ENCODE measurements at regions not wholly inside any gene's neighbourhood (a gene's known extent, or its start where the extent isn't known, plus 50 kb on each side); places are given as distances from the start of the nearest gene placed in this dataset.

GRCh38 chr4:74654230-74654681 is 140.1 kb downstream of the BTC start (continued):
- TF ChIP-seq PRDM10 (CRISPR knock-in tag; IDR thresholded peaks at IDR 0.05; ENCODE audit: low read depth) (peak; percentile 73; the same call in 1 of the 2 replicates), HBP1 (CRISPR knock-in tag; IDR thresholded peaks at IDR 0.05; ENCODE audit: low read depth) (peak; percentile 87), FOXP4 (CRISPR knock-in tag; IDR thresholded peaks at IDR 0.05) (peak; percentile 90), ZNF605 (CRISPR knock-in tag; IDR thresholded peaks at IDR 0.05) (peak; percentile 21; the same call in 1 of the 2 replicates), RCOR2 (CRISPR knock-in tag; IDR thresholded peaks at IDR 0.05) (peak; percentile 90), ZNF644 (CRISPR knock-in tag; IDR thresholded peaks at IDR 0.05; ENCODE audit: low read depth) (peak; percentile 85), ZBTB10 (CRISPR knock-in tag; IDR thresholded peaks at IDR 0.05; ENCODE audit: borderline replicate concordance) (no peak), TFAP4 (IDR thresholded peaks at IDR 0.05; ENCODE audit: borderline replicate concordance, low read depth) (peak; percentile 81), MAFF (IDR thresholded peaks at IDR 0.05; ENCODE audit: low read depth, low read length) (peak; percentile 60), ZBTB7B (CRISPR knock-in tag; IDR thresholded peaks at IDR 0.05) (0 out of 2 replicates have a peak, but pooled peaks have one; percentile 47), ZBTB20 (CRISPR knock-in tag; IDR thresholded peaks at IDR 0.05; ENCODE audit: borderline replicate concordance, low read depth) (peak; percentile 57; the same call in 1 of the 2 replicates), ZNF670 (CRISPR knock-in tag; IDR thresholded peaks at IDR 0.05; ENCODE audit: borderline replicate concordance) (no peak), NFE2L2 (IDR thresholded peaks at IDR 0.05; ENCODE audit: low read length) (peak; percentile 2; the same call in 1 of the 2 replicates)
